PFSK-1 (cell line): ENCODE measurements at regions not wholly inside any gene's neighbourhood (a gene's known extent, or its start where the extent isn't known, plus 50 kb on each side); places are given as distances from the start of the nearest gene placed in this dataset.

Experiments
- POLR2AphosphoS5 ChIP-seq: IDR thresholded peaks from 2 replicates; pipeline ENCODE4 v1.6.1; 2012; ENCODE audit warnings: low read depth, mild to moderate bottlenecking, control low read depth, low read length, moderate library complexity
- REST ChIP-seq, 2 experiments: IDR thresholded peaks; 2 replicates each; pipeline versions ENCODE4 v1.6.1 to v1.8.0; 2011 to 2012; ENCODE audit warnings: low read depth in 2 of 2, low read length in 2 of 2, control low read depth in 1 of 2, inconsistent platforms in 1 of 2, mild to moderate bottlenecking in 1 of 2, moderate library complexity in 1 of 2; ENCODE audit not compliant: insufficient read depth in 1 of 2

DNA sequence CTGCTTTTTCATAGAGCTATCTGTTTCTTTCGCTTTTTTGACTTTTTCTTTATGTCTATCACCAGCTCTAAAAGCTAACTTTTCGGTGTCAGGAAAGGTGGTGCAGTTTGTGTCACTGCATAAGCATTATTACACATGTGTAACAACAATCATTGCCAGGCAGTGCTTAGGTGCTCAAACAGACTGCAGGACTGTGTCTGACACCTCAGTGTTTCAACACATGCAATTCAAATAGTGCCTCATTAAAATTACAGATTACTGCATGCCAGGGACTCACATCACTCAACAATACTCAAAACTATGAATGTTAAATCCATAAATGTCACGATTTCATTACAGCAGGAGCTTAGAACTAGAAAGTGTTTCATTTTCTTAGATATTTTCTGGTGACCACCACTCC is 265.3 kb upstream of the SMIM30 start:
- TF ChIP-seq REST (IDR thresholded peaks at IDR 0.05; ENCODE audit: insufficient read depth in 1 of 2, low read depth in 2 of 2, low read length in 2 of 2) (no peak), POLR2AphosphoS5 (no peak)
